KG1 (cell line): ENCODE measurements at regions not wholly inside any gene's neighbourhood (a gene's known extent, or its start where the extent isn't known, plus 50 kb on each side); places are given as distances from the start of the nearest gene placed in this dataset.

ENCODE experiments used
- DNase-seq: peaks from one replicate; lab custom pipeline; 2025; lab: John Stamatoyannopoulos, UW

- no peak for DNase-seq
Measured at GRCh38 chr13:78780708-78781107, 121.8 kb upstream of the OBI1 start.

GRCh38 chr13:78779608-78780007 is 120.7 kb upstream of the OBI1 start:
- DNase-seq: no peak

GRCh38 chr13:78777976-78778375 is 119.0 kb upstream of the OBI1 start:
- no peak for DNase-seq

GRCh38 chr13:78777396-78777795 is 118.4 kb upstream of the OBI1 start:
- no peak for DNase-seq

- no peak for DNase-seq
Measured at GRCh38 chr13:78772933-78773332, 114.0 kb upstream of the OBI1 start.

GRCh38 chr13:78770601-78771000 is 111.6 kb upstream of the OBI1 start:
- no peak for DNase-seq

GRCh38 chr13:78768950-78769349 is 110.0 kb upstream of the OBI1 start:
- no peak for DNase-seq

GRCh38 chr13:78764665-78765064 is 105.7 kb upstream of the OBI1 start:
- DNase-seq: no peak

- no peak for DNase-seq
Measured at GRCh38 chr13:78762825-78763224, 103.9 kb upstream of the OBI1 start.

- DNase-seq: no peak
Measured at GRCh38 chr13:78759704-78760103, 100.7 kb upstream of the OBI1 start.

GRCh38 chr13:78758549-78758948 is 99.6 kb upstream of the OBI1 start:
- no peak for DNase-seq

GRCh38 chr13:78753435-78753834 is 94.5 kb upstream of the OBI1 start:
- no peak for DNase-seq

GRCh38 chr13:78750735-78751134 is 91.8 kb upstream of the OBI1 start:
- DNase-seq: no peak

- no peak for DNase-seq
Measured at GRCh38 chr13:78743973-78744372, 85.0 kb upstream of the OBI1 start.

GRCh38 chr13:78742659-78743058 is 83.7 kb upstream of the OBI1 start:
- no peak for DNase-seq

- no peak for DNase-seq
Measured at GRCh38 chr13:78736142-78736541, 77.2 kb upstream of the OBI1 start.

- DNase-seq: no peak
Measured at GRCh38 chr13:78732445-78733017, 73.6 kb upstream of the OBI1 start.

- no peak for DNase-seq
Measured at GRCh38 chr13:78722700-78723099, 63.7 kb upstream of the OBI1 start.

GRCh38 chr13:78719367-78719766 is 60.4 kb upstream of the OBI1 start:
- no peak for DNase-seq

GRCh38 chr13:78714717-78715116 is 55.8 kb upstream of the OBI1 start:
- DNase-seq: no peak

- no peak for DNase-seq
Measured at GRCh38 chr13:78712831-78713230, 53.9 kb upstream of the OBI1 start.

- DNase-seq: no peak
Measured at GRCh38 chr13:78709028-78709427, 50.1 kb upstream of the OBI1 start.
